Middle frontal gyrus (tissue), 1 donor: ENCODE measurements at regions not wholly inside any gene's neighbourhood (a gene's known extent, or its start where the extent isn't known, plus 50 kb on each side); places are given as distances from the start of the nearest gene placed in this dataset.

ENCODE experiments used
- DNase-seq: peaks from one replicate; pipeline ENCODE4 v3.0.0-alpha.2; 2015; ENCODE audit warnings: low spot score; ENCODE audit errors: extremely low spot score

DNA sequence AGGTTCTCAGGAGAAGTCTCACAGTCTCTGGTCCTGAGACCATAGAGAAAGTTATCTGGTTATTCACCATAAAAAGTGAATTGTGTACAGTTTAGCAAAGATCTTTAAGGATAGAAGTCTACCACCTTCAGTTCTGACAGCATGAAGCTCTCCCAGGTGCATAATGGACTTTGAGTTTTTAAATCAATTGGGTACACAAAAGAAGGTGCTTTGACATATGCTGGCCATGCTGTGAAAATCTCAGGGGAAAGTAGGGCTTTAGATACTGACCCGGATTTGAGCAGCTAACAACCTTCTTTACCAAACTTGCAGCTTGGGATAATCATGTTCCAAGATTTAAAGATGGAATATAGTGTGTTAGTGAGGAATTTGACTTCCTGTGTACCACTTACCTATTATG lies 264.2 kb downstream of the ZSWIM6 start:
- DNase-seq, result no peak

DNA sequence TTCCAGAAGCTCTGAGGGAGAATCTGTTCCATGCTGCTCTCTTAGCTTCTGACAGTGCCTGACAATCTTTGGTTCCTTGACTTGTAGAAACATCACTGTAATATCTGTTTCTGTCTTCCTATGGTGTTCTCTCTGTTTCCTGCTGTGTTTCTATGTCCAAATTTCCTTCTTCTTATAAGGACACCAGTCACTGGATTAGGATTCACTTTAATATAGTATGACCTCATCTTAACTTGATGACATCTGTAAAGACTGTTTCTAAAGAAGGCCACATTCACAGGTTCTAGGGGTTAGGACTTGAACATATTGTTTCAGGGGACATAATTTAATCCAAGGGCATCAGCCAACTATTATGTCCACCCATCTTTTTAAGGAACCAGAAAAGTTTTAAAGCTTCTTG lies 265.6 kb downstream of the ZSWIM6 start:
- no peak for DNase-seq

DNA sequence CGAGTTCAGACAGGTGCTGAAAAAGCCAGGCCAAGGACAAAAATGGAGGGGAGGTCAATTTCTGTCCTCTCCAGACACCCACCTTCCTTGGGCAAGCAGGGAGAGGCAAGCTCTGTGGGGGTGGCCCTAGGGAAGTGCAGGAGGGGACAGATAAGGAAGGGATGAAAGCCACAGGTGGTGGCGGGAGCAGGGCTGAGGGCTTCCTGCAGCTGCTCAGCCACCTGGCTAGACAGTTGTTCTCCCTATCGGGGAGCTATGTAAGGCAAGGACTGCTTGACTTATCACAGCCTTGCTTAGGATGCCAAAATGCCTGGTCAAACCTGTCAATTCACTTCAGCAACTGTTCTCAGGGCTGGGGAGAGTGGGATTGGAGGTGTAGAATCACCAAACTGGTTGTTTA lies 266.1 kb downstream of the ZSWIM6 start:
- DNase-seq, result no peak

DNA sequence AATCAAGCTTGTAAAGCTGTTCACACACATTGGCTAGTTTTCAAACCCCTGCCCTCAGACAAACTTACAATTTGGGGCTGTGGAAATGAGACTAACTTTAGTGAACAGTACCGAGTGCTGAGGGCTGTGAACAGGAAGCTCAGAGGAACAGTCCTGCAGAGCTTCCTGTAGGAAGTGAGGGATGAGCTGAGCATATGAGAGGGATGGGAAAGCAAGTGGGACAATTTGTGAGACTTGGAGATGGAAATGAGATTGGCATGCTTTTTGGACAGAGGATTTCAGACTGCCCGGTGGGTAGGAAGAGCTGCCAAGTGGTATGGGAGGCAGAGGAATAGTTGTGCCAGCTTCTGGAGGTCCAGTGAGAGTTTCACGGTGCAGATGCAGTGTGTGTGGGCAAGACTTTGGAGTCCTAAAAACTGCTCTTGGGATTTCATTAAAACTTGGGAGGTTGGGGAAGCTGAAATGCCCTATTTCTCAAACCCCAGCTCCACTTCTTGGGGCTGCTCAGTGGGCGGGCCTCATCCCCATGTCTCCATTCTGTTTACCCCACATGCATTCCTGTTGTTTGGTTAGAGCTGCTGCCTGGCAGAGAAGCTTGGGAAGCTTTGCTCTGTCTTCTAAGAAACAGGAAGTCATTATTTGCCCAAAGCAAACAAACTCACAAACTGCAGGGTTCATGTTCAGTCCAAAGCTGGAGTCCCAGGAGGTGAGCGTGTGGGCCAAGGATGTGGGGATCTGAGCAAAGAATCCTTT lies 267.5 kb downstream of the ZSWIM6 start:
- no peak for DNase-seq

DNA sequence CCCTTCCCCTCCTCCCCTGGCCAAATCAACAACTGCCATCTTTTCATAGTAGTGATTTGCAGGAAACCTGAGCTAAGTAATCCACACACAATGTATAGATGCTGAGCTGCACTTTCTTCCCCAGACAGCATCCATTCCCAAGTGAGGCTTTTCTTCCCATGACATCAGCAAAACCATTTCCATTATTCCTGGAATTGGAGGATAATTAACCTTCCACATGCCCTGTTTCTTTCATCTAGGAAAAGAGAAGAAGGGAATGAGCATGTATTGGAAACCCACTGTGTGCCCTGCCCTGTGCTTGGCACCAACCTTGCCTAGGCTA lies 268.0 kb downstream of the ZSWIM6 start:
- no peak for DNase-seq

DNA sequence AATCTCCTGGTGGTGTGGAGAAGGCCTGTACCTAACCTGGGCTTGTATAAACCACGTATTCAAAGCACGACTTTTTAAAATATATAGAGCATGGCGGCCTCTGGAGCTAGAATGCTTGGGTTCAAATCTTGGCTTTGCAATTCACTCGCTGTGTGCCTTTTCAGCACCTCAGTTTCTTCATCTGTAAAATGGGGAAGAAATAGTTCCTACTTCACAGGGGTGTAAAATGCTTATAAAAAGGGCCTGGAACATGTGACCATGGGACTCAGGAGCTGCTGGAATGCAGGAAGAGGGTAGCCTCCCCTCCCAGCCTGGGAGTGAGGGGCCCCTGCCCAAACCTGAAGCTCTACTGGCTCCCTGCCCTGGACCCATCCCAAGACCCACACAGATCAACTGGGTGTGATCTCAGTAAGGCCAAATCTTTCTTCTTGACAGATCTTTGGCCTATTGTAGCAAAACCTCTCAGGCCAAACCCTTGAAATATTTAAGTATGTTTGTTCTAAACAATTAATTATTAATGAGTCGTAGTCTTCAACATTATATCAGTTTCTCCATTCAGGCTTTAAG lies 269.0 kb downstream of the ZSWIM6 start:
- no peak for DNase-seq

DNA sequence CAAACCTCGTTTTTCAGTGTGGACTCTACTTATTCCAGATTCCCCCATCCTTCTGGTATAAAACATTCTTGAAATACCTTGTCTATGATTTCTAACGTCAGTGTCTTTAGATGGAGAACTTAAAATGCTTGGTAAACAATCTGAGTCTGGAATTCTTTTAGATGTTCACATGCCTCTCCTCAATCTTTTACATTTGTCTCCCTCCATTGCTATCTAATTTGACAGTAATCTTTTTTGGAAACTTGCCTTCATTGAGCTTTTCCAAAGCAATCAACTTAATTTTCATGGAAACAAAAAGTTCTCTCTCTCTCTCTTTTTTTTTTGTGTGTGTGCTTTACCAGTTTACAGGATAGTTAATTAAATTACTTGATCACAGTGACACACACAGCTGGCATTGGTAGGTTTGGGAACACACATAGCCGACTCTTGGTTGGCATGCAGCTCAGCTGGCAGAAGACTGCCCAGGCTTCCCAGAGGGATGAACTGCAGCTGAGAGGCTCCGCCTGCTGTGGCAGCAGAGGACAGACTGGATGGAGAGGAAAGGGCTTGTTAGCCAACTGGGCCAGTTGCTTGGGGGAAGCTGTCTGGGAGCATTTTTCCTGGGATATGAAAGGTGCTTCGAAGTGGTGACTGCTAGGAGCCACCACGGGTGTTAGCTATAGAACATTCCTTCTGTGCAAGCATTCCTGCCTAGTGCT lies 271.3 kb downstream of the ZSWIM6 start:
- peak; percentile 48 for DNase-seq

DNA sequence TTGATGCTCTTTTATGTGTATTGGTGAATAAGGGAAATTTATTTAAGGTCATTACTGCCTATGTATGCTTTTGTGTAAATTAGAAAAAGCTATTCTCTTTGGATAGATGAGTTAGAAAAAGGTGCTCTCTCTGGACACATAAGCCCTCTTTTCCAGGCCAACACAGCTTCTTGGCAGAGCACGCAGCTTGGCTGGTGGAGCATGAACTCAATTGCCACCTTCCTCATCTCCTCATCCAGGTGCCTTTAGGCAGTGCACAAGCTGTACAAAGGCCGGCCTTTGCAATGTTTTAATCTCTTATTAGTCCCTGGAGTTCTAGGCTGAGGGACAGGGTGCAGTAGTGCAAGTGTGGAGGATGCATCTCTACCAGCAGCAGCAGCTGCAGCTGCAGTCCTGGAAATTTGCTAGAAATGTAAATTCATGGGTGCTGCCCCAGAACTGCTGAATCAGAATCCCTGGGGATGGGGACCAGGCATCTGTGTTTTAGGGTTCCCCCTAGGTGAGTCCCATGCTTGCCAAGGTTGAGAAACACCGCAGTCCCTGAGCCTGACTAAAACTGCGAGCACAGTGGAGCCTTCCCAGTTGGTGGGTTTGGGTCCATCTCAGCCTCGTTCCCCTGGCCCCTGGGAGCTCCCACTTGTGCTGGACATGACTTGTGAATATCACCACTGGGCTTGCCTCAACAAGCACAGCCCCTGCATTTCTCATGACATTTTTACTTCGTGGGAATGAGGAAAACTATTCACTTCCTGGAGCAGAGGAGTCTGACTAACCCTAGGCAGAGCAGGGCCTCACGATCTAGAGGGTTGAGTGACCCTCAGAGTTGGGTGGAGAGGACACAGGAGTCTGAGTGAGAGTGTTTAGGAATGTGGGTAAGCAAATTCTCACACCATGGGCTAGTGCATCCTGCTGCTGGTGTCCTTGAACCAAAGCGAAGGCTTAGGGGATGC lies 272.3 kb downstream of the ZSWIM6 start:
- no peak for DNase-seq

DNA sequence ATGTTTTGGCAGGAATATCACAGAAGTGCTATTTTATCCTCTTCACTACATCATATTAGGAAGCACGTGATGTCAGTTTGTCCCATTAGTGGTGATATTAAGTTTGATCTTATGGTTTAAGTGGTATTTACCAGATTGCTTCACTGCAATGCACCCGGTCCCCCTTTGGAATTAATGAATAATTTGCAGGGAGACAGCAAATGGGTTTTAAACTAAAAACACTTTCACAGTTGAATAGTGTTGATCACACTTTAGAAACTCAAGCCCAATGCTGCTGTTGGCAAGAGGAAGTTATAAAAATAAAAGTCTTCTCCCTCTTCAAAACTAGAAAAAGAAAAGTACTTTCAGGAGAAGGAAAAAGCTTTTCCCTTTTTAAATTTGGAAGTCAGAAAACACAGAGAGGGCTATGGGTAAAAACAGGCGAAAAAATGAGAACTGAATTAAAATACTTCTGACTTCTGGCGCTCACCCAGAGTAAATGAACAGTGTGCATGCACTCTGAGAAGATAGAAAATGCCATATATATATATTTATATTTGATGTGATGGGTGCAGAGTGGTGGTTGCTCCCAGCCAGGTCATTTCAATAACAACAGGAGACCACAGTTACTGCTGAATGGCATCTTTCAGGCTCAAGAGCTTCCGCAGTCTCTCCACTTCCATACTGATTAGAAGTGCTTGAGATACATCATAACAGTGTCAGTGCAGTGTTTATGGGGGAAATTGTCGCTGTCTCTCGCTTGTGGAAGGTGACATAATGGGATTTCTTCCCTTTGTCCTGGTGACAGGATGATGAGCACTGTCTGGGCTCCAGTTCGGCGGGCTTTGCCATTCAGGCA lies 278.0 kb downstream of the ZSWIM6 start:
- DNase-seq, result no peak

DNA sequence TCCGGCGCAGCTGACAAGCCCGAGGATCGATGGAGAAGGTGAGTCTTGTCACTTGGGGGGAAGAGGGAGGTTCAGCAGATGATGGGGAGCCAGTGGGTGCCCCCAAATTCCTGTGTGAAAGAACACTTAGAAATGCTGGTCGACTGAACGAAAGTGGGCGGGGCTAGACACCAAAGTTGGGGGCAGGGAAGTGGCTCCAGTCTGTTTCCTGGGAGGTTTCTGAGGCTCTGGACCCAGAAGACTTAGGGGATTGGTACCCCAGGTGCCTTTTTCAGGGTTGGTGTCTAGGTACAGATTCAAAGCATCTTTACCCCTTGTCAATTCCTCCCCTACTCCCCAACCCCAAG lies 278.6 kb downstream of the ZSWIM6 start:
- DNase-seq, result no peak

DNA sequence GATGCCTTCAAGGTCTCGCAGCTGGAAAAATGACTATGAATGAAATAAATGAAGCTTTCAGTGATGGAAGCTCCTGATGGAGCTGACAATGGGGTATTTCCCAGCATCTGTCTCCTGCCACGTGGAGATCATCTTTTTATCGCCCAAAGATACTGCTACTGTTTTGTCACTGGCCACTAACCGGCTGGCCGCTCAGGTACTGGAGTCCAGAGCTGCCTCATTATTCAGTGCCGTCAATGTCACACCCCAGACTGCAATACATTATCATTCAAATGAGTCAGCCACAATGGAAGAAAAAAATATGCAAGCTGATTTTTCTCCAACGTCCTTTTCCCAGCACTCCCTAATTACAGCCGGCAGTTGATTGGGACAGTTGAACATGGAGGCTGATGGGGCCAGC lies 280.4 kb downstream of the ZSWIM6 start:
- DNase-seq, result no peak

DNA sequence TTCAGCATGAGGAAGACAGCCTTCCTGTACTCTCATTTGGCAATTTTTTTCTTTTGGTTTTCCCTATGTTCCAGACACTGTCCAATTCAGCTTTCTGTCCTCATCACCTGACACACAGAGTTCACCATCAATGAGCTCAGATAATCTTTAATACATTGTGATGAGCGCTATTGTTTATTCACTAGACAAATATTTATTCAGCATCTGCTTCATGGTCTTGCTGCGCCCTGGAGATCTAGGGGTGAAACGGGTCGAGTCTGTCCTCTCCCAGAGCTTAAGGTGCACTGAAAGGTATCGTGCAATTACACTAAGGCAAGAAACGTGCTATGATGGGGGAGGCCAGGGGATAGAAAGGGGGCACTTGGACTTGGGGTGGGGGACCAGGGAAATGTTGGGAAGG lies 281.6 kb downstream of the ZSWIM6 start:
- no peak for DNase-seq

DNA sequence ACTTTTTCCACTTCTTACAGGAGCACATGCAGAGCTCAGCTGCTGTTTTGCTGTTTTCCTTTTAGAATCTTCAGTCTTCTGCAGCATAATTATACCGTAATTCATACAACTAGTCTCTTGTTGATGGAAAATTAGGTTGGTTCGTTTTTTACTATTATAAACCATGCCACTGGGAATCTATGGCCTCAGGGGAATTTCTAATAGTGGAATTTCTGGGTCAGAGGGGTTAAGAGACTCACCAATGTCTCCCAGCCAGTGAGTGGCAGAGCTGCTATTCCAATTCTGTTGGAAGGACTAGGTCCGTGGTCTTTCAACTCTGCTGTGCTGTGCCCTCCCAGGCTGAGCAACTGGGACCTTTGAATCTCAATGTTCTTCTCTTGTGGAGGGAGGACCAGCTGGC lies 282.5 kb downstream of the ZSWIM6 start:
- no peak for DNase-seq

DNA sequence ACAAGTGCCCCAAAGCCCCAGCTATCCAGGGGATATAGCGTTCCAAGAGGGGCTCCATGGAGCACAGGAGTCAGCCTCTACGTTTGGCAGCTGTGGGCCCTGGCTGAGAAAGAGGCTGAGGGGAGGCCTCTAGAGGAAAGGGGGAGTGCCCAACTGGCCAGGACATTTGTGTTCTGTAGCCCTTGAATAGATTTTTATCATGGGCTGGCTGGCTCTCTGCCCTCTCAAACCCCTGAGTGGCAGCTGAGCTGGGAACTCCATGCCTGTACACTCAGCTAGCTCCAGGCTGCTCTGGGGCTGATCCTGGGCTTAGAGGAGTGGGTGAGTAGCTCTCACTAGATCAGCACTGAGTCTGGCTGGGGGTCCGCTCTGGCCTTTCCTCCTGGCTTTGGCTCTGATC lies 285.0 kb downstream of the ZSWIM6 start:
- no peak for DNase-seq

DNA sequence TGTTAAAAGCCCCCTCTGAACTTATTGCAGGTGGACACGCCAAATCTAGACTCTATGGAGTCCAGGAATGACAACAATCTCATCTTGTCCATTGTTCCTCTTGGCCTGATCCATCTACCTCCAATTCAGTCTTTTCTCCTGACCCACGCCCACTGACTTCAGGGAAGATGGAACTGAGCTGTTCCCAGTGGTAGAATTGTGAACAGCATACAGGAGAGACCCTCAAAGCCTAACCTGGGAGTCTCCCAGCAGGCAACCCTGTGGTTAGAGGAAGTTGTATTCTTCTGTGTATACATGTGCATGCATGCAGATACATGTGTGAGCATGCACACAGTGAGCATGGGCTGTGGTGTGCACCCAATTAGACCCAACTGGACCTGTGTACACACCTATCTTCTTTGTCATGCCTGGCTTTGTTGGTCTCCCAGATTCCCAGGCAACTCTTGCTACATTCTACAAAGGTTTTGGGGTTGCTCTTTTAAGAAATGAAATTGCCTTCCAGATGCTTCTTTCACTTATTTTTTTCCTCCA lies 286.0 kb downstream of the ZSWIM6 start:
- DNase-seq, result no peak

DNA sequence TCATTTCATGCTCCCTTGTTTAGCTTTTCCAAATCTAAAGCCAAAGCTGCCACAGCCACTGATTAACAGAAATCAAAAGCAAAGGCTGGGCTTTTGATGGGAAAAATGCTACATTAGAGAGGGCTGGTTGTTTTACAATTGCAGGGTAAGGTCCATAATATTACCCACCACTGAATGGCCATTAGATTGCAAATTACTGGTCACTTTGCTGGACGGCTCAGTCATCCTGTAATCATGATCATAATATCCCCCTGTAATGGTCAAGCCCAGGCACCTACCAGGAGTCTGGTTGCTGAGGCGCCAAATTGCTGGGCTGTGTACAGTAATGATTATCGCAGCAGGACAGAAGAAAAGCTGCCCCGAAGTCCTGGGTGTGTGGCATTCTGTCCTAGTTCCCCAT lies 286.5 kb downstream of the ZSWIM6 start:
- no peak for DNase-seq

DNA sequence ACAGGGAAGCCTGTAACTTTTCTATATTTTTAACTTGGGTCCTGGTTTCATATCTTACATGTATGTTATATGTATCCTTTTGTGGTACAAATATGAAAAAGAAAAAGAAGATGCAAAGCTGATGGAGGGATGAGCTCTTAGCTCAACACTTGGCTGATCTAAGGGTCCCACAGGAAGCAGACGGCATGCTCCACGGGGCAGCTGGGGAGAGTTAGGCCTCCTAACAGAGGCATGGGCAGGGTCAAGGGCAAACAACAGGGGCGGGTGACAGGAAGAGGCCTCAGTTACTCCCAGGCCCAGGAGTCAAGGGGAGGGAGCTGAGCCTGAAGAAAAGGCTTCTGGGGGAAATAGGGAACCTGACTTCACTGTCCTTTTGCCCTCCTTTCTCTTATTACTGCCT lies 287.2 kb downstream of the ZSWIM6 start:
- no peak for DNase-seq

DNA sequence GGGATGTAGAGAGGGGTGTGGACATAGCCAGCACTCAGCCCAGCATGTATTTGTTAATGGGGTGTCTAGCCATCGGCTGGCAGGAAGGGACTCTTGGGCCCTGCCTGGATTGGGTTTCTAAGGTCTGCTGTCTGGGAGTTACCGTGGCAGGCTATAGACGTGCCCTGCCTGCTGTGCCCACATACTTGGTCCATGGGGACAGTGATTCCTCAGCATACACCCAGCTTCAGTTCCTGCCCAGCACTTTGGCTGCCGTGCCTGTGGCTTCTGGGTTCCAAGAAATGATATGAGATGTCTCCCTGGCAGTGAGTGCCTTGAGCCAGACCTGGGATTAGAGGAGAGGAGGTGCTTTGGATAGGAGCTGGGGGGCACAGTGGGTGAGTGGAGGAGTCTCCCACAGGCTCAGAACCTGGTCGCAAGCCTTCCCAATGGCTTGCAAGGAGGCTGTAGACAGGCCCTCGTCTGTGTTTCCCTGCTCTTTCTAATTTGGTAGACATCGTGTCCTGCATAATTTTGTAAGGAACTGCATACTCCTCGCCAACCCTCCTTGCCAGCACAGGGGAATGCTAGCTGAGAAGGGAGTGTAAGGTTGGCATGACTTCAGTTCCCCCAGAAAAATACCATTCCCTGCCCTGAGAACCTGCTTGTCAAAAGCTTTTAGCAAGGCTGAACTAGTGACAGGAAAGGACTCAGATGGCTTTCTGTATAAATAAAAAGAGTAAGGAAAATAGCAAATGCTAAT lies 287.9 kb downstream of the ZSWIM6 start:
- DNase-seq, result no peak

DNA sequence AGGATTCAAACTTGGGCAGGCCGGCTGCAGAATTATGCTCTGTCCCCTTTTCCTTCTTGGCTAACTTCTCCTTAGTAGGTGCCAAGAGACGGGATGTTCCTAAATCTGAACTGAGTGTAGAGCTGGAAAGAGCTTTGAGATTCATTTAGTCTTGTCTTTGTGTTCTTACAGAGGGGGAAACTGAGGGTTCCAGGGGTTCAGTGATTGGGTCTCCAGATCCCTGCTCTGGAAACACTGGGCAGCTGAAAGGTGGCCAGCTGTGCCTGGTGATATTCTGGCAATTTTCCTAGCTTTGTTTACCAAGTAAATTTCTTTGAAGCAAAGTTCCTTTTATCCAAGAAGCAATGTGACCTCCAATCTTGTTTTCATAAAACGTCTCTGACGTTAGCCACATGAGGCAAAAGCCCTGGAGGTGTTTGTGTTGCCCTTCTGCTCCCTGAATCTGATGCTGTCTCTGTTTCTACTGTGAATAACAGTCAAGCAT lies 288.7 kb downstream of the ZSWIM6 start:
- DNase-seq, result no peak

DNA sequence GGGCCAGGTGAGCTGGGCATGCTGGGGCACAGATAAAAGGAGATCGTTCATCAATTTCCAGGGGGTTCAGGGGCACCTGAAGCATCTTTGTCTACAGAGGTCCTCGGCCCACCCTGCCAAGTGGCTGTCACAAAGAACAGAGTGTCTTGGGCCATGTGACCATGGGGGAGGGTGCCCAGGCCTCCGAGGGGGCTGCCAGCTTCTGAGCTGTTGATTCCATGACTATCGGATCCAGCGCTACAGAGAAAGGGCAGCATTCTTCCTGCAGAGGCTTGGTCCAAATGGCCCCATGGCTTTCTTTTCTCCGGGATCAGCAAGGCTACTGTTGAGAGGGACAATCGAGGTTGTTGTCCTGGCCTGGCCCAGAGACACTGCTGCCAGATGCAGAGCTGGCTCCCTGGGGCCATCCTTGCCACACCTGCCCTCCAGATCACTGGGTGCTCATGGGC lies 289.2 kb downstream of the ZSWIM6 start:
- peak; percentile 73 for DNase-seq
